ENCODE measurements at regions not wholly inside any gene's neighbourhood (a gene's known extent, or its start where the extent isn't known, plus 50 kb on each side); places are given as distances from the start of the nearest gene placed in this dataset.

- TF ChIP-seq POLR2A (IDR thresholded peaks at IDR 0.05; ENCODE audit: low read depth, low read length) (no peak), CTCF (IDR thresholded peaks at IDR 0.05; ENCODE audit: extremely low read depth in 1 of 2, insufficient read depth in 1 of 2, low read depth in 1 of 2, low read length in 2 of 2) (no peak), POLR2AphosphoS5 (IDR thresholded peaks at IDR 0.05; ENCODE audit: insufficient read depth, low read depth, low read length) (no peak), EZH2 (IDR thresholded peaks at IDR 0.05; ENCODE audit: borderline replicate concordance, low read depth, low read length, severe bottlenecking) (no peak)
Measured at GRCh38 chr1:34303218-34303617, 126.5 kb downstream of the C1orf94 start.

Data from endothelial cell of umbilical vein (primary cell).